Retinal pigment epithelial cell (primary cell): ENCODE measurements at regions not wholly inside any gene's neighbourhood (a gene's known extent, or its start where the extent isn't known, plus 50 kb on each side); places are given as distances from the start of the nearest gene placed in this dataset.
A peak's percentile ranks its signal among the peaks of the same experiment; 100 is the strongest.

ENCODE experiments used
- DNase-seq: peaks from one replicate; pipeline ENCODE4 v3.0.0-alpha.2; 2010; ENCODE audit warnings: low read depth
- H3K4me3 ChIP-seq: 2 replicates; pipeline ENCODE4 v1.5.1; 2011; ENCODE audit warnings: mild to moderate bottlenecking, low read length, control low read depth, moderate library complexity
- CTCF ChIP-seq: conservative IDR thresholded peaks from 2 replicates; pipeline ENCODE4 v1.5.1; 2011; ENCODE audit warnings: low read depth, low read length, control low read depth, inconsistent platforms

- no peak overlapping the region for H3K4me3 ChIP-seq
Observed at GRCh38 chr20:4521170-4521968, 164.9 kb upstream of the PRNP start.

GRCh38 chr20:4519534-4519933 is 166.7 kb upstream of the PRNP start:
- DNase-seq, result no peak
- TF ChIP-seq CTCF, result peak; percentile 54
- no peak overlapping the region for H3K4me3 ChIP-seq

More at GRCh38 chr20:4521170-4521968, 164.9 kb upstream of the PRNP start:
- TF ChIP-seq CTCF, result no peak
- no peak for DNase-seq

GRCh38 chr20:4516876-4517275 is 169.4 kb upstream of the PRNP start:
- no peak overlapping the region for H3K4me3 ChIP-seq
- no peak for TF ChIP-seq CTCF
- no peak for DNase-seq

GRCh38 chr20:4513720-4514119 is 172.5 kb upstream of the PRNP start:
- H3K4me3 ChIP-seq, result no peak overlapping the region
- DNase-seq, result peak; percentile 48
- no peak for TF ChIP-seq CTCF

- DNase-seq, result peak; percentile 84
- H3K4me3 ChIP-seq, result no peak overlapping the region
- TF ChIP-seq CTCF, result no peak
Observed at GRCh38 chr20:4512891-4513550, 173.2 kb upstream of the PRNP start.

GRCh38 chr20:4511776-4512175 is 174.5 kb upstream of the PRNP start:
- no peak for DNase-seq
- no peak overlapping the region for H3K4me3 ChIP-seq
- TF ChIP-seq CTCF, result no peak

- DNase-seq, result no peak
Observed at GRCh38 chr20:4509825-4510522, 176.3 kb upstream of the PRNP start.

More at GRCh38 chr20:4509825-4510522, 176.3 kb upstream of the PRNP start:
- no peak overlapping the region for H3K4me3 ChIP-seq
- no peak for TF ChIP-seq CTCF
